ENCODE measurements at regions not wholly inside any gene's neighbourhood (a gene's known extent, or its start where the extent isn't known, plus 50 kb on each side); places are given as distances from the start of the nearest gene placed in this dataset.
"Not testable (repeated sequence)": the region's sequence is repeated elsewhere in the genome, so short reads cannot be mapped to it uniquely, and the experiment has no call there.

GRCh38 chr12:76939701-76940100, 60.9 kb upstream of the CSRP2 start:
- no peaks in the 10 kb centered on the region for H3K9me3 ChIP-seq (replicated peaks; ENCODE audit: control insufficient read depth, insufficient read depth, low read length)
- H4K20me1 ChIP-seq (replicated peaks; ENCODE audit: control insufficient read depth, extremely low read depth, insufficient read depth, low read length), result no peaks in the 10 kb centered on the region
- no peaks in the 10 kb centered on the region for H3K27me3 ChIP-seq (ENCODE audit: control insufficient read depth in 2 of 2, insufficient read depth in 2 of 2, low read length in 2 of 2)
- dilution Hi-C loops (cut with MboI; ENCODE audit: extremely low pct_ligation_motif_present, low sequenced_read_pairs) (no loop called here), intact Hi-C loops (cut with micrococcal nuclease) (no loop called here)
- no peaks in the 10 kb centered on the region for H3K79me2 ChIP-seq (ENCODE audit: control insufficient read depth, insufficient read depth, low read length)
- H3K4me3 ChIP-seq (replicated peaks in 1 of 3; ENCODE audit: insufficient read depth in 1 of 3, low read depth in 1 of 3, low read length in 3 of 3), result no peak overlapping the region
- CTCF ChIA-PET, result interaction anchor here (0.9 to 1.6 kb wide), 2 partner anchors 8 to 10 kb away, joined by 3 to 6 read pairs; no protein-coding TSS in a partner anchor
- H2AFZ ChIP-seq (ENCODE audit: low read depth, low read length), result no peak overlapping the region
- no peaks in the 10 kb centered on the region for H3K4me1 ChIP-seq (ENCODE audit: control insufficient read depth, extremely low read depth, insufficient read depth, low read length)
- POLR2A ChIA-PET, result no interaction called here
- no TSS peak for BruUV-seq (replicated peaks)
- H3K36me3 ChIP-seq (ENCODE audit: control insufficient read depth in 2 of 2, extremely low read depth in 1 of 2, insufficient read depth in 2 of 2, low read length in 2 of 2), result no peaks in the 10 kb centered on the region
- H3K4me2 ChIP-seq (ENCODE audit: insufficient read depth, low read length), result no peak overlapping the region
- no peak for FAIRE-seq
- DNase-seq (ENCODE audit: low read depth, low spot score), result no peak
- H3K27ac ChIP-seq (ENCODE audit: insufficient read depth, low read depth, low read length), result no peak overlapping the region
- H3K9ac ChIP-seq (replicated peaks; ENCODE audit: extremely low read depth, insufficient read depth, low read length), result no peak overlapping the region
- no peak for TF ChIP-seq POLR2AphosphoS5 (IDR thresholded peaks at IDR 0.05; ENCODE audit: insufficient read depth, low read depth, low read length)
- no peaks in the 10 kb centered on the region for H3K9me1 ChIP-seq (replicated peaks; ENCODE audit: control insufficient read depth, extremely low read depth, insufficient read depth, low read length)

DNA sequence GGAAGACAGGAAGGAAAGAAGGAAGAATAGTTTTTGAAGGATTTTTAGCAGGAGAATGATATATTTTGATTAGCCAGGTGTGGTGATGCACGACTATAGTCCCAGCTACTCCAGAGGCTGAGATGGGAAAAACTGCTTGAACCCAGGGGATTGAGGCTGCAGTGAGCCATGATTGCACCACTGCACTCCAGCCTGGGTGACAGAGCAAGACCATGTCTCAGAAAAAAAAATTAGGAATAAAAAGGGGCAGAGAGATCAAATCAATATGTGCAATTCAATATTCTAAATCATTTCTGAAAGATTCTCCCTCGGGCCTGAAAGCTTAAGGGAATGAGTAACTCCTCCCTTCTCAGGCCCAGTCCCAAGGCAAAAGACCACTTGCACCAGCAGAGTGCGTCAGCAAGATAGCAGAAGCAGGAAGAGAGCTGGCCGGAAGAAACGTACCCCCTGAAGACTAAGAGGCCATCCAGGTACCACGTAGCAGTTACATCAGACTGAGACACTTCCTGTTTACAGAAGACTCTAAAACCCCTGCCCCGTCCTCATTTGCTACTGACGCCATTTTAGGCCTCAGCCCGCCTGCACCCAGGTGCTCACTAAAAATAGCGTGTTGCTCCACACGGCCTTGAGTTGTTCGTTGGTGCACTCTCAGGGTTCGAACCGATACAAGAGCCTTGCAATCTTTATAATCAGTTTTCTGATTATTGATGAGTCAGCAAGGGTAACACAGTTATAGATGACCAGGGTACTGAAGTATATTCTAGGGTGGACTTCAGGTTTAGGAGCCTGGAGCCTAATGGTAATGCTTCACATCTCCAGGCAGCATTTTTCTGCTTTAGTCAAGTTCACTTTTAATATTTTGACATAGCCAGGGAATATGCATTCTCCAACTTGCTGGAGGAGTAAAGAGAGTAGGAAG, 57.7 kb upstream of the CSRP2 start:
- H3K4me2 ChIP-seq (ENCODE audit: insufficient read depth, low read length), result no peak overlapping the region
- H3K9me3 ChIP-seq (replicated peaks; ENCODE audit: control insufficient read depth, insufficient read depth, low read length), result no peaks in the 10 kb centered on the region
- no peaks in the 10 kb centered on the region for H3K79me2 ChIP-seq (ENCODE audit: control insufficient read depth, insufficient read depth, low read length)
- no TSS peak for BruUV-seq (replicated peaks)
- no peak overlapping the region for H3K9ac ChIP-seq (replicated peaks; ENCODE audit: extremely low read depth, insufficient read depth, low read length)
- no peaks in the 10 kb centered on the region for H3K27me3 ChIP-seq (ENCODE audit: control insufficient read depth in 2 of 2, insufficient read depth in 2 of 2, low read length in 2 of 2)
- H4K20me1 ChIP-seq (replicated peaks; ENCODE audit: control insufficient read depth, extremely low read depth, insufficient read depth, low read length), result no peaks in the 10 kb centered on the region
- no peak for TF ChIP-seq CTCF (IDR thresholded peaks at IDR 0.05; ENCODE audit: extremely low read depth in 1 of 2, insufficient read depth in 1 of 2, low read depth in 1 of 2, low read length in 2 of 2)
- no peak for TF ChIP-seq MAX (IDR thresholded peaks at IDR 0.05; ENCODE audit: insufficient read depth, insufficient read length)
- no peak for TF ChIP-seq POLR2A (IDR thresholded peaks at IDR 0.05; ENCODE audit: low read depth, low read length)
- no peak for TF ChIP-seq GATA2 (IDR thresholded peaks at IDR 0.05; ENCODE audit: insufficient read depth, insufficient read length, low read depth, low read length)
- no peak for TF ChIP-seq FOS (IDR thresholded peaks at IDR 0.05; ENCODE audit: borderline replicate concordance, insufficient read depth, low read length)
- no peak for TF ChIP-seq JUN (IDR thresholded peaks at IDR 0.05; ENCODE audit: borderline replicate concordance, insufficient read depth, insufficient read length, low read depth)
- no peak for TF ChIP-seq POLR2AphosphoS5 (IDR thresholded peaks at IDR 0.05; ENCODE audit: insufficient read depth, low read depth, low read length)
- H3K4me1 ChIP-seq (ENCODE audit: control insufficient read depth, extremely low read depth, insufficient read depth, low read length), result no peaks in the 10 kb centered on the region
- H3K4me3 ChIP-seq (replicated peaks in 1 of 3; ENCODE audit: insufficient read depth in 1 of 3, low read depth in 1 of 3, low read length in 3 of 3), result no peak overlapping the region
- H3K27ac ChIP-seq (ENCODE audit: insufficient read depth, low read depth, low read length), result no peak overlapping the region
- DNase-seq (ENCODE audit: low read depth, low spot score) (no peak), FAIRE-seq (no peak)
- no peaks in the 10 kb centered on the region for H3K36me3 ChIP-seq (ENCODE audit: control insufficient read depth in 2 of 2, extremely low read depth in 1 of 2, insufficient read depth in 2 of 2, low read length in 2 of 2)
- POLR2A ChIA-PET, result no interaction called here
- dilution Hi-C loops (cut with MboI; ENCODE audit: extremely low pct_ligation_motif_present, low sequenced_read_pairs), result no loop called here
- no peaks in the 10 kb centered on the region for H3K9me1 ChIP-seq (replicated peaks; ENCODE audit: control insufficient read depth, extremely low read depth, insufficient read depth, low read length)
- H2AFZ ChIP-seq (ENCODE audit: low read depth, low read length), result no peak overlapping the region
- CTCF ChIA-PET, result interaction anchor here (0.7 to 1.5 kb wide), 3 partner anchors 13 to 74 kb away, joined by 3 to 5 read pairs (median 5); no protein-coding TSS in a partner anchor
- intact Hi-C loops (cut with micrococcal nuclease), result no loop called here

- H3K36me3 ChIP-seq (ENCODE audit: control insufficient read depth in 2 of 2, extremely low read depth in 1 of 2, insufficient read depth in 2 of 2, low read length in 2 of 2); H3K4me1 ChIP-seq (ENCODE audit: control insufficient read depth, extremely low read depth, insufficient read depth, low read length); POLR2A ChIA-PET; CTCF ChIA-PET; H3K9ac ChIP-seq (replicated peaks; ENCODE audit: extremely low read depth, insufficient read depth, low read length); H3K27me3 ChIP-seq (ENCODE audit: control insufficient read depth in 2 of 2, insufficient read depth in 2 of 2, low read length in 2 of 2); H4K20me1 ChIP-seq (replicated peaks; ENCODE audit: control insufficient read depth, extremely low read depth, insufficient read depth, low read length); H3K4me2 ChIP-seq (ENCODE audit: insufficient read depth, low read length); H3K4me3 ChIP-seq (replicated peaks in 1 of 3; ENCODE audit: insufficient read depth in 1 of 3, low read depth in 1 of 3, low read length in 3 of 3); BruUV-seq (replicated peaks); H3K79me2 ChIP-seq (ENCODE audit: control insufficient read depth, insufficient read depth, low read length); FAIRE-seq; H2AFZ ChIP-seq (ENCODE audit: low read depth, low read length); dilution Hi-C loops (cut with MboI; ENCODE audit: extremely low pct_ligation_motif_present, low sequenced_read_pairs); DNase-seq (ENCODE audit: low read depth, low spot score); H3K9me3 ChIP-seq (replicated peaks; ENCODE audit: control insufficient read depth, insufficient read depth, low read length); intact Hi-C loops (cut with micrococcal nuclease); H3K9me1 ChIP-seq (replicated peaks; ENCODE audit: control insufficient read depth, extremely low read depth, insufficient read depth, low read length); H3K27ac ChIP-seq (ENCODE audit: insufficient read depth, low read depth, low read length): not testable (repeated sequence)
These were observed 54.6 kb upstream of the CSRP2 start for GRCh38 chr12:76933392-76933791.
